ENCODE measurements at regions not wholly inside any gene's neighbourhood (a gene's known extent, or its start where the extent isn't known, plus 50 kb on each side); places are given as distances from the start of the nearest gene placed in this dataset.

DNA sequence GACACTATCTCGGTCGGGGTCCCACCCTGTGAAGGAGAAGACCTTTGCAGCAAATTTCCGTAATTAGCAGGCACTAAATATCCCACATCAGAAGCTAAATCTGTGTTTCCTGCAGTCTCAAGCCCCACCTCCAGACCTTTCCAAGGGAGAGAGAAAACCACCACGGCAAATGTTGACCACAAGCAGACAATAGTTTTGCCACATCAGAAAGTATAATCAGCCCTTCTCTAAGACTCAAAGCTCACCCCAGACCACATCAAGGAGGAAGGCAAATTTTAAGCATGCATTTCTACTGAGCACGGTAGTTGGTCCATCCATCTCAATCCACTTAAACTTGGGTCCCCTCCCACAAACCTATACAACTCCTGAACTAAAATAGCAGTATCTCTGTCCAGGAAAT is 398.5 kb downstream of the GPM6A start:
- no peak for DNase-seq (ENCODE audit: low spot score)
- intact Hi-C loops (cut with DNase I) = no loop called here

DNA sequence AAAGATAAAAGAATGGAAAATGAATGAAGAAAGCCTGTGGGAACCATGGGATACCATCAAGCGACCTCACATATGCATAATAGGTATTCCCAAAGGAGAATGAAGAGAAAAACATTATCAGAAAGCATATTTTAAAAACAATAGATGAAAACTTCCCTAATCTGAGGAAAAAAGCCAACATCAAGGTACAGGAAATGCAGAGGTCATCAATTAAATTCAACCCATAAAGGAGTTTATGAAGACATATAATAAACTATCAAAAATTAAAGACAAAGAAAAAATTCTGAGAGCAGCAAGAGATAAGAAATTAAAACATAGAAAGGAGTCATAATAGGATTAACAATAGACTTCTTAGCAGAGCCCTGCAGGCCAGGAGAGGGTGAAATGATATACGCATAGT is 397.5 kb downstream of the GPM6A start:
- intact Hi-C loops (cut with DNase I) = loop anchor here in 1 of 2 donors (5.0 kb wide), 1 partner anchor 1818 kb away; no protein-coding TSS in a partner anchor
- DNase-seq (ENCODE audit: low spot score) = no peak

DNA sequence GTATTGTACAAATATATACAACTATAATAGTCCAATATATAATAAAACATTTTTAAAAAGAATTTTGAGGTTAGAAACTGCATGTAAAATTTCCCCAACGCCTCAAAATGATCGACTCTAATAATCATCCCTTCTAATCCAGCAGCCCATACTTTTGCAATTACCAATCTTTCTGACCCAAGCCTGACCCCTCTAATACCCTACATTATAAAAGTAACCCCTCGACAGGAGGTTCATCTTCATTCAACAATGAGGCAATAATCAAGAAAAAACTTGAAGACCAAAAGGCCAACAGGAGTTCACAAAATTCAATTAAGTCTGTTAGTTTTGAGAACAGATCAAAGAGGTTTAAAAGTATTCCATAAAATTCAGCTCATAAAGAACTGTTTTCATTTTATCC is 393.5 kb downstream of the GPM6A start:
- intact Hi-C loops (cut with DNase I) = loop anchor here in 1 of 2 donors (5.0 kb wide), 1 partner anchor 1814 kb away; no protein-coding TSS in a partner anchor
- no peak for DNase-seq (ENCODE audit: low spot score)

- intact Hi-C loops (cut with DNase I) = loop anchor here in 1 of 2 donors (5.0 kb wide), 1 partner anchor 1813 kb away; no protein-coding TSS in a partner anchor
Measured at GRCh38 chr4:175419236-175419718, 392.8 kb downstream of the GPM6A start.

GRCh38 chr4:175421506-175421905 is 390.6 kb downstream of the GPM6A start:
- intact Hi-C loops (cut with DNase I) = no loop called here

More at GRCh38 chr4:175419236-175419718, 392.8 kb downstream of the GPM6A start:
- no peak for DNase-seq (ENCODE audit: low spot score)

GRCh38 chr4:175422331-175422730 is 389.7 kb downstream of the GPM6A start:
- intact Hi-C loops (cut with DNase I) = no loop called here
- no peak for DNase-seq (ENCODE audit: low spot score)

More at GRCh38 chr4:175421506-175421905, 390.6 kb downstream of the GPM6A start:
- no peak for DNase-seq (ENCODE audit: low spot score)

- no peak for DNase-seq (ENCODE audit: low spot score)
- intact Hi-C loops (cut with DNase I) = no loop called here
Measured at GRCh38 chr4:175424111-175424510, 388.0 kb downstream of the GPM6A start.

DNA sequence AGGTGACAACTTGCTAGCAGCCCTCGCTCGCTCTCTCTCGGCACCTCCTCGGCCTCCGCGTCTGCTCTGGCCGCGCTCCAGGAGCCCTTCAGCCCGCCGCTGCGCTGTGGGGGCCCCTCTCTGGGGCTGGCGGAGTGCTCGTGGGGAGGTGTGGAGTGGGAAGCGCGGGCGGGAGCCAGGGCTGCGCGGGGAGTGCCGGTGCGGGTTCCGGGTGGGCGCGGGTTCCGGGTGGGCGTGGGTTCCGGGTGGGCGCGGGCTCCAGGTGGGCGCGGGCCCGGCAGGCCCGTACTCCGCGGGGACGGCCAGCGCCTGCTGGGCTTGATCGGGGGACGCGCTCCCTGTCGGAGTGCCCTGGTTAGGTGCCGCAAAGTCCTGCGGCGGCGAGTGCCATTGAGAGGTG is 384.3 kb downstream of the GPM6A start:
- no peak for DNase-seq (ENCODE audit: low spot score)
- intact Hi-C loops (cut with DNase I) = no loop called here

DNA sequence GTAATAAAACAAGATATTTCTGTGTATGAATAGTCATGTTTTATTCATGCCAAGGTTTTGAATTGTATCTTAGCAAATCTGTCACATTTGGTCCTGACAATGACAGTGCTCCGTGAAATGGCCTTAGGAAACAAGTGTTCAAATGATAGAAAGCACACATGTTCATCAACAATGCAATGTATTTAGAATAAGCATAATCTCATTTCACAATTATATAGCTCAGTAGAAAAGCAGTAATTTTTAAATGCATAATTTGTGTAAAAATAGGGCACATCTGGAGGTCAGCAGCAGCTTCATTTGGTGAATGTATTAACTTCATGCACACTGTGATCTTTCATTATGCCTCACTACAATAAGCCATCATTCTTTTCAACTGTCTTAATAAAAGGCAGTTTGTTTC is 380.4 kb downstream of the GPM6A start:
- intact Hi-C loops (cut with DNase I) = no loop called here
- no peak for DNase-seq (ENCODE audit: low spot score)

- intact Hi-C loops (cut with DNase I) = no loop called here
- DNase-seq (ENCODE audit: low spot score) = no peak
Measured at GRCh38 chr4:175435381-175435783, 376.7 kb downstream of the GPM6A start.

DNA sequence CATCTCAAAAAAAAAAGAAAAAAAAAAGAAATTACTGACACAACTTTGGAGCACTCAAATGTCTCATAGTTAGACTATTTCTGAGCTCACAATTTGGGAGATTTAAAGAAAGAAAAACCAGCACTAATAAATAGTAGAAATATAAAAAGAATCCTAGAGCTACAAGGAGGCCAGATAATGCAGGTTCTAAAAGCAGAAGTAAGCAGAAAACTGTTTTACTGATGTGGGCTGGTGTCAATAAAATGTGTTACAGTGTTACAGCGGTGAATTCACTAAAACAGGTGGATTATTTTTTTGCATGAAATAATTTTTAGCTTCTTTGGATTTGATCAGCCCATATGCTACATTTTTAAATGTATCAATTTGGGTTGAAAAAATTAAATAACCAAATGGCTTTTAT is 375.9 kb downstream of the GPM6A start:
- intact Hi-C loops (cut with DNase I) = no loop called here

DNA sequence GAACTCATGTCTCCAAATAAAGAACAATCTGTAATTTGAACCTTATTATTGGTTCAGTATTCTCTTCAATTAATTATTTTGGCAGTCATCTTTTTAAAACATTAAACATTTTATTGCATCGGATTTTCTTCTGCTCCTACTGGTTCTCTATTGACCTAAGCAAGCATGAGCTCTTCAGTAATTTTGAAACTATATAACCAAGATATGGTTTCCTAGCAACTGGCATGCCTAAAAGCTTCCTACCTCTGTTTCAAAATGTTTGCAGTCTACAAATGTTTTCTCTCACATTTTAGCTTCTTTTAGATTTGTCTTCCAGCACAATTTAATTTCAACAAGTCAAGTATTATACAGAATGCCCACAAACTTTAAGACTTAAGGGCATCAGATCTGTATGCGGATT is 371.3 kb downstream of the GPM6A start:
- intact Hi-C loops (cut with DNase I) = no loop called here
- DNase-seq (ENCODE audit: low spot score) = no peak

More for the DNA sequence above, 375.9 kb downstream of the GPM6A start:
- no peak for DNase-seq (ENCODE audit: low spot score)

GRCh38 chr4:175441256-175441655 is 370.8 kb downstream of the GPM6A start:
- intact Hi-C loops (cut with DNase I) = no loop called here
- no peak for DNase-seq (ENCODE audit: low spot score)

DNA sequence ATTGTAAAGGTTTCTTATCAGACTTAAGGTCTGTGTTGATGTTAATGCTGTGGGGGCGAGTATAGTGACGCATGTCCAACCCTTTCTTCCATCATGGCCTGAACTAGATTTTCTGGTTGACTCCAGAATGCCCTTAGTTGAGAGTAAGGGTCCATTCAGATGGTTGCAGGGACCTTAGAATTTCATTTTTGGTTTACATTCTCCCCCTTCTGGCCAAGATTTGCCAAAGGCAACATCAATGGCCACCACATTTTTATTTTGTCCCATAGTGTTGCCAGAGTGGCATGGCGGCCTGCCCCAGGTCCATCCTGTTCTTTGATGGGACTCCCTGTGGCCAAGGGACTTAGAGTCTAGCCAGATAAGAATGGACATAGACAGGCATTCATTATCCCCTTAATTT is 368.5 kb downstream of the GPM6A start:
- intact Hi-C loops (cut with DNase I) = no loop called here
- no peak for DNase-seq (ENCODE audit: low spot score)

- intact Hi-C loops (cut with DNase I) = no loop called here
- no peak for DNase-seq (ENCODE audit: low spot score)
Measured at GRCh38 chr4:175444512-175444911, 367.6 kb downstream of the GPM6A start.

DNA sequence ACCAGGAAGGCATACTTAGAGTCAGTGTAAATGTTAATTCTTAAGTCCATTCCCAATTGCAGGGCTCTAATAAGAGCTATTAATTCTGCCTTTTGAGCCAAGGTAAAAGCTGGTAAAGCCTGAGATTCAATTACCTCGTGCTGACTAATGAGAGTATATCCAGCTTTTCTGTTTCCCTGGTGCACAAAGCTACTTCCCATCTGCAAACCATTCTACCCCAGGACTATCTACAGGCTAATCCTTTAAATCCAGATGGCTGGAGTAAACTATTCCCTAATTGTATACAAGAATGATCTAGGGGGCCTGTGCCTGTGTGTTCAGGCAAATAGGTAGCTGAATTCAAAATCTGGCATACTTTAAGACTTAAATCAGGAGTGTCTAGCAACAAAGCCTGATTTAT is 365.0 kb downstream of the GPM6A start:
- DNase-seq (ENCODE audit: low spot score) = no peak
- intact Hi-C loops (cut with DNase I) = no loop called here

- intact Hi-C loops (cut with DNase I) = no loop called here
- no peak for DNase-seq (ENCODE audit: low spot score)
Measured at GRCh38 chr4:175450446-175450845, 361.6 kb downstream of the GPM6A start.

DNA sequence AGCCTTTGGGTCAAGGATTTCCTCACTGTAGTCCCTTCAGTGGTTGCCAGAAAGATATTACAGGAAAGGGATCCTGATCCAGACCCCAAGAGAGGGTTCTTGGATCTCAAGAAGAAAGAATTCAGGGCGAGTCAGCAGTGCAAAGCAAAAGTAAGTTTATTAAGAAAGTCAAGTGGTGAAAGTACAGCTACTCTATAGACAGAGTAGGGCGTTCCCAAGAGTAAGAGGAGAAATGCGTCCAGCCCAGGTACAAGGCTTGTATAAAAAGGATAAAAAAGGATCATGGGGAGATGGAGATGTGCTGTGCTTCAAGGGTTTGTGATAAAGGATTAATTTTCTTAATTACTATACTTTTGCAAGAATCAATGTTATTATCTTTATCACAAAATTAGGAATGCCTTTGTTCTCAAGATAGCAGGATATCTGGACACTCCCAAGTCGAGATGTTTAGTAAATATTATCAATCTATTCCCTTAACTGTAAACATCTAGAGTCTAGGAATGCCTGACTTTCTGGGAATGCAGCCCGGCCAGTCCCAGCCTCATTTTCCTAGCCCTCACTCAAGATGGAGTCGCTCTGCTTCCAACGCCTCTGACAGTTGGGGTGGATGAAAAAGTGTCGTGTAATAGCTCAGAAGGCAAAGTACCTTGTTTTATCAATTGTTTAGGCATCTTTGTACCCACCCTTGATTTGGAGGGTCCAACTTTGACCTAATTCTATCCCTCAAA is 360.7 kb downstream of the GPM6A start:
- no peak for DNase-seq (ENCODE audit: low spot score)
- intact Hi-C loops (cut with DNase I) = no loop called here

DNA sequence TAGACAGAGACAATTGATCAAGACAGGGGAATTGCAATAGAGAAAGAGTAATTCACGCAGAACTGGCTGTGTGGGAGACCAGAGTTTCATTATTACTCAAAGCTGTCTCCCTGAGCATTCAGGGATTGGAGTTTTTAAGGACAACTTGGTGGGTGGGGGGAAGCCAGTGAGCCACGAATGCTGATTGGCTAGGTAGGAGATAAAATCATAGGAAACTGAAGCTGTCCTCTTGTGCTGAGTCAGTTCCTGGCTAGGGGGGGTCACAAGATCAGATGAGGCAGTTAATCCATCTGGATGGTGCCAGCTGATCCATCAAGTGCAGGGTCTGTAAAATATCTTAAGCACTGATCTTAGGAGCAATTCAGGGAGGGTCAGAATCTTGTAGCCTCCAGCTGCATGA is 358.6 kb downstream of the GPM6A start:
- no peak for DNase-seq (ENCODE audit: low spot score)
- intact Hi-C loops (cut with DNase I) = no loop called here

- intact Hi-C loops (cut with DNase I) = no loop called here
- no peak for DNase-seq (ENCODE audit: low spot score)
Measured at GRCh38 chr4:175456131-175456530, 355.9 kb downstream of the GPM6A start.

- intact Hi-C loops (cut with DNase I) = no loop called here
- no peak for DNase-seq (ENCODE audit: low spot score)
Measured at GRCh38 chr4:175457956-175458355, 354.1 kb downstream of the GPM6A start.
